ENCODE measurements at regions not wholly inside any gene's neighbourhood (a gene's known extent, or its start where the extent isn't known, plus 50 kb on each side); places are given as distances from the start of the nearest gene placed in this dataset.
A peak's percentile ranks its signal among the peaks of the same experiment; 100 is the strongest.

- peak overlapping the region; percentile 68 for H2AFZ ChIP-seq (ENCODE audit: low read depth, low read length)
- no peaks in the 10 kb centered on the region for H3K36me3 ChIP-seq (ENCODE audit: insufficient read depth, low read length)
- no peaks in the 10 kb centered on the region for H3K27me3 ChIP-seq (ENCODE audit: insufficient read depth, low read length)
- no peaks in the 10 kb centered on the region for H3K9me3 ChIP-seq (ENCODE audit: low read length)
- peaks cover 26% of the 10 kb centered on the region for H3K4me1 ChIP-seq (ENCODE audit: insufficient read depth, low read length)
- peak overlapping the region; percentile 43 for H3K4me3 ChIP-seq (ENCODE audit: low read length)
Observed at GRCh38 chr9:79257790-79258351, 313.9 kb upstream of the TLE4 start.

- Histone ChIP-seq H2AFZ (ENCODE audit: low read depth, low read length) (no peak overlapping the region), H3K27me3 (ENCODE audit: insufficient read depth, low read length) (no peaks in the 10 kb centered on the region), H3K9me3 (ENCODE audit: low read length) (no peaks in the 10 kb centered on the region), H3K36me3 (ENCODE audit: insufficient read depth, low read length) (no peaks in the 10 kb centered on the region), H3K4me3 (ENCODE audit: low read length) (no peak overlapping the region), H3K4me1 (ENCODE audit: insufficient read depth, low read length) (peaks cover 26% of the 10 kb centered on the region)
Observed at GRCh38 chr9:79259858-79260257, 311.9 kb upstream of the TLE4 start.

GRCh38 chr9:79263628-79264027 lies 308.1 kb upstream of the TLE4 start:
- no peak overlapping the region for H2AFZ ChIP-seq (ENCODE audit: low read depth, low read length)
- H3K36me3 ChIP-seq (ENCODE audit: insufficient read depth, low read length) = no peaks in the 10 kb centered on the region
- H3K27me3 ChIP-seq (ENCODE audit: insufficient read depth, low read length) = no peaks in the 10 kb centered on the region
- H3K9me3 ChIP-seq (ENCODE audit: low read length) = no peaks in the 10 kb centered on the region
- H3K4me3 ChIP-seq (ENCODE audit: low read length) = no peak overlapping the region
- H3K4me1 ChIP-seq (ENCODE audit: insufficient read depth, low read length) = no peaks in the 10 kb centered on the region

GRCh38 chr9:79264041-79264440 lies 307.7 kb upstream of the TLE4 start:
- no peak overlapping the region for H2AFZ ChIP-seq (ENCODE audit: low read depth, low read length)
- H3K9me3 ChIP-seq (ENCODE audit: low read length) = no peaks in the 10 kb centered on the region
- H3K4me3 ChIP-seq (ENCODE audit: low read length) = no peak overlapping the region
- H3K4me1 ChIP-seq (ENCODE audit: insufficient read depth, low read length) = no peaks in the 10 kb centered on the region
- no peaks in the 10 kb centered on the region for H3K27me3 ChIP-seq (ENCODE audit: insufficient read depth, low read length)
- H3K36me3 ChIP-seq (ENCODE audit: insufficient read depth, low read length) = no peaks in the 10 kb centered on the region

GRCh38 chr9:79264511-79265355 lies 307.0 kb upstream of the TLE4 start:
- Histone ChIP-seq H3K36me3 (ENCODE audit: insufficient read depth, low read length) (no peaks in the 10 kb centered on the region), H2AFZ (ENCODE audit: low read depth, low read length) (no peak overlapping the region), H3K9me3 (ENCODE audit: low read length) (no peaks in the 10 kb centered on the region), H3K4me1 (ENCODE audit: insufficient read depth, low read length) (no peaks in the 10 kb centered on the region), H3K27me3 (ENCODE audit: insufficient read depth, low read length) (no peaks in the 10 kb centered on the region), H3K4me3 (ENCODE audit: low read length) (no peak overlapping the region)

- H3K9me3 ChIP-seq (ENCODE audit: low read length) = no peaks in the 10 kb centered on the region
- H3K27me3 ChIP-seq (ENCODE audit: insufficient read depth, low read length) = no peaks in the 10 kb centered on the region
- no peak overlapping the region for H2AFZ ChIP-seq (ENCODE audit: low read depth, low read length)
- no peaks in the 10 kb centered on the region for H3K4me1 ChIP-seq (ENCODE audit: insufficient read depth, low read length)
- H3K36me3 ChIP-seq (ENCODE audit: insufficient read depth, low read length) = no peaks in the 10 kb centered on the region
- no peak overlapping the region for H3K4me3 ChIP-seq (ENCODE audit: low read length)
Observed at GRCh38 chr9:79266986-79267385, 304.8 kb upstream of the TLE4 start.

- no peaks in the 10 kb centered on the region for H3K36me3 ChIP-seq (ENCODE audit: insufficient read depth, low read length)
- H2AFZ ChIP-seq (ENCODE audit: low read depth, low read length) = no peak overlapping the region
- no peaks in the 10 kb centered on the region for H3K27me3 ChIP-seq (ENCODE audit: insufficient read depth, low read length)
- no peak overlapping the region for H3K4me3 ChIP-seq (ENCODE audit: low read length)
- no peaks in the 10 kb centered on the region for H3K9me3 ChIP-seq (ENCODE audit: low read length)
- no peaks in the 10 kb centered on the region for H3K4me1 ChIP-seq (ENCODE audit: insufficient read depth, low read length)
Observed at GRCh38 chr9:79268806-79269205, 303.0 kb upstream of the TLE4 start.

GRCh38 chr9:79273311-79273710 lies 298.5 kb upstream of the TLE4 start:
- Histone ChIP-seq H3K9me3 (ENCODE audit: low read length) (no peaks in the 10 kb centered on the region), H3K4me3 (ENCODE audit: low read length) (no peak overlapping the region), H3K27me3 (ENCODE audit: insufficient read depth, low read length) (no peaks in the 10 kb centered on the region), H2AFZ (ENCODE audit: low read depth, low read length) (no peak overlapping the region), H3K4me1 (ENCODE audit: insufficient read depth, low read length) (peaks cover 6% of the 10 kb centered on the region), H3K36me3 (ENCODE audit: insufficient read depth, low read length) (no peaks in the 10 kb centered on the region)

GRCh38 chr9:79279356-79279755 lies 292.4 kb upstream of the TLE4 start:
- H3K9me3 ChIP-seq (ENCODE audit: low read length) = no peaks in the 10 kb centered on the region
- H2AFZ ChIP-seq (ENCODE audit: low read depth, low read length) = no peak overlapping the region
- H3K36me3 ChIP-seq (ENCODE audit: insufficient read depth, low read length) = no peaks in the 10 kb centered on the region

GRCh38 chr9:79280691-79281090 lies 291.1 kb upstream of the TLE4 start:
- no peak overlapping the region for H2AFZ ChIP-seq (ENCODE audit: low read depth, low read length)
- H3K4me3 ChIP-seq (ENCODE audit: low read length) = no peak overlapping the region
- H3K36me3 ChIP-seq (ENCODE audit: insufficient read depth, low read length) = no peaks in the 10 kb centered on the region
- no peaks in the 10 kb centered on the region for H3K9me3 ChIP-seq (ENCODE audit: low read length)
- H3K27me3 ChIP-seq (ENCODE audit: insufficient read depth, low read length) = no peaks in the 10 kb centered on the region
- H3K4me1 ChIP-seq (ENCODE audit: insufficient read depth, low read length) = peaks cover 6% of the 10 kb centered on the region

More at GRCh38 chr9:79279356-79279755, 292.4 kb upstream of the TLE4 start:
- H3K27me3 ChIP-seq (ENCODE audit: insufficient read depth, low read length) = no peaks in the 10 kb centered on the region
- no peak overlapping the region for H3K4me3 ChIP-seq (ENCODE audit: low read length)
- peaks cover 6% of the 10 kb centered on the region for H3K4me1 ChIP-seq (ENCODE audit: insufficient read depth, low read length)

GRCh38 chr9:79284081-79284480 lies 287.7 kb upstream of the TLE4 start:
- peaks cover 15% of the 10 kb centered on the region for H3K4me1 ChIP-seq (ENCODE audit: insufficient read depth, low read length)
- H2AFZ ChIP-seq (ENCODE audit: low read depth, low read length) = no peak overlapping the region
- no peaks in the 10 kb centered on the region for H3K27me3 ChIP-seq (ENCODE audit: insufficient read depth, low read length)
- no peak overlapping the region for H3K4me3 ChIP-seq (ENCODE audit: low read length)
- H3K36me3 ChIP-seq (ENCODE audit: insufficient read depth, low read length) = no peaks in the 10 kb centered on the region
- H3K9me3 ChIP-seq (ENCODE audit: low read length) = no peaks in the 10 kb centered on the region

- peaks cover 15% of the 10 kb centered on the region for H3K4me1 ChIP-seq (ENCODE audit: insufficient read depth, low read length)
- no peaks in the 10 kb centered on the region for H3K36me3 ChIP-seq (ENCODE audit: insufficient read depth, low read length)
- peaks cover 3% of the 10 kb centered on the region for H3K27me3 ChIP-seq (ENCODE audit: insufficient read depth, low read length)
- H2AFZ ChIP-seq (ENCODE audit: low read depth, low read length) = no peak overlapping the region
- no peaks in the 10 kb centered on the region for H3K9me3 ChIP-seq (ENCODE audit: low read length)
- H3K4me3 ChIP-seq (ENCODE audit: low read length) = no peak overlapping the region
Observed at GRCh38 chr9:79286992-79287707, 284.6 kb upstream of the TLE4 start.

GRCh38 chr9:79287708-79288290 lies 284.0 kb upstream of the TLE4 start:
- Histone ChIP-seq H3K4me1 (ENCODE audit: insufficient read depth, low read length) (peaks cover 15% of the 10 kb centered on the region), H3K36me3 (ENCODE audit: insufficient read depth, low read length) (no peaks in the 10 kb centered on the region), H3K9me3 (ENCODE audit: low read length) (no peaks in the 10 kb centered on the region), H3K4me3 (ENCODE audit: low read length) (no peak overlapping the region), H2AFZ (ENCODE audit: low read depth, low read length) (no peak overlapping the region), H3K27me3 (ENCODE audit: insufficient read depth, low read length) (peaks cover 3% of the 10 kb centered on the region)

All from neuron (in vitro differentiated cells).